ENCODE measurements at regions not wholly inside any gene's neighbourhood (a gene's known extent, or its start where the extent isn't known, plus 50 kb on each side); places are given as distances from the start of the nearest gene placed in this dataset.

DNA sequence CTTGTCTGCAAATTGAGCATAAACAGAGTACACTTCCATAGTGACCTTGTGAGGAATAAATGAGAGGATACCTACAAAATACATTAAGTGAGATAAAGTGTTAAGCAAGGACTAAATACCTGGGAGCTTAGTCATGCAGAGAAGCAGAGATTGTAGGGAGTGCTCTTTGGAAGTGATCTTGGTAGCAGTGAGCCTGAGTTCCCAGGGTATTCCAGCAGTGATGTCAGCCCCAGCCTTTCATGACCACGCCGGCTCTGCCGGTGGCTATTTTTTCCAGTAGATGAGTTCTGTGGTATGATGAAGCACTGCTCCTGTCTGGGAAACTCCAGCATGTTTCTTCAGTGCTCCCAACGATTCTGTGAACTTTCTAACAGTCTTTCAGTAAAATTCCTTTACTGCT is 391.5 kb upstream of the IGFBP7 start:
- TF ChIP-seq CTCF (IDR thresholded peaks at IDR 0.05): no peak
- TF ChIP-seq, protein P1, sequence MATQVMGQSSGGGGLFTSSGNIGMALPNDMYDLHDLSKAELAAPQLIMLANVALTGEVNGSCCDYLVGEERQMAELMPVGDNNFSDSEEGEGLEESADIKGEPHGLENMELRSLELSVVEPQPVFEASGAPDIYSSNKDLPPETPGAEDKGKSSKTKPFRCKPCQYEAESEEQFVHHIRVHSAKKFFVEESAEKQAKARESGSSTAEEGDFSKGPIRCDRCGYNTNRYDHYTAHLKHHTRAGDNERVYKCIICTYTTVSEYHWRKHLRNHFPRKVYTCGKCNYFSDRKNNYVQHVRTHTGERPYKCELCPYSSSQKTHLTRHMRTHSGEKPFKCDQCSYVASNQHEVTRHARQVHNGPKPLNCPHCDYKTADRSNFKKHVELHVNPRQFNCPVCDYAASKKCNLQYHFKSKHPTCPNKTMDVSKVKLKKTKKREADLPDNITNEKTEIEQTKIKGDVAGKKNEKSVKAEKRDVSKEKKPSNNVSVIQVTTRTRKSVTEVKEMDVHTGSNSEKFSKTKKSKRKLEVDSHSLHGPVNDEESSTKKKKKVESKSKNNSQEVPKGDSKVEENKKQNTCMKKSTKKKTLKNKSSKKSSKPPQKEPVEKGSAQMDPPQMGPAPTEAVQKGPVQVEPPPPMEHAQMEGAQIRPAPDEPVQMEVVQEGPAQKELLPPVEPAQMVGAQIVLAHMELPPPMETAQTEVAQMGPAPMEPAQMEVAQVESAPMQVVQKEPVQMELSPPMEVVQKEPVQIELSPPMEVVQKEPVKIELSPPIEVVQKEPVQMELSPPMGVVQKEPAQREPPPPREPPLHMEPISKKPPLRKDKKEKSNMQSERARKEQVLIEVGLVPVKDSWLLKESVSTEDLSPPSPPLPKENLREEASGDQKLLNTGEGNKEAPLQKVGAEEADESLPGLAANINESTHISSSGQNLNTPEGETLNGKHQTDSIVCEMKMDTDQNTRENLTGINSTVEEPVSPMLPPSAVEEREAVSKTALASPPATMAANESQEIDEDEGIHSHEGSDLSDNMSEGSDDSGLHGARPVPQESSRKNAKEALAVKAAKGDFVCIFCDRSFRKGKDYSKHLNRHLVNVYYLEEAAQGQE (IDR thresholded peaks at IDR 0.05; ENCODE audit: insufficient read depth in 1 of 2, low read depth in 2 of 2, low read length in 1 of 2): no peak
